ENCODE measurements at regions not wholly inside any gene's neighbourhood (a gene's known extent, or its start where the extent isn't known, plus 50 kb on each side); places are given as distances from the start of the nearest gene placed in this dataset.

- H3K9me3 ChIP-seq (ENCODE audit: low read depth) = no peaks in the 10 kb centered on the region
- peaks cover 3% of the 10 kb centered on the region for H3K36me3 Mint-ChIP-seq
- H3K27me3 Mint-ChIP-seq (ENCODE audit: insufficient read depth, low read depth) = peaks cover 2% of the 10 kb centered on the region
- no peak overlapping the region for H3K9ac ChIP-seq
- no peak overlapping the region for H3K27ac Mint-ChIP-seq
- no peaks in the 10 kb centered on the region for H3K27me3 ChIP-seq
- H3K36me3 ChIP-seq = no peaks in the 10 kb centered on the region
- no peak overlapping the region for H3K4me3 Mint-ChIP-seq
- no peaks in the 10 kb centered on the region for H3K79me2 ChIP-seq (ENCODE audit: low read depth)
- H3K4me1 ChIP-seq = peaks cover 34% of the 10 kb centered on the region
- no peaks in the 10 kb centered on the region for H4K20me1 ChIP-seq (ENCODE audit: low read depth)
- H3F3A ChIP-seq (ENCODE audit: low read depth) = no peaks in the 10 kb centered on the region
- no peak overlapping the region for H3K4me3 ChIP-seq
- DNase-seq (ENCODE audit: low spot score) = no peak
- H2AFZ ChIP-seq (replicated peaks) = no peak overlapping the region
- H3K9me3 Mint-ChIP-seq = no peaks in the 10 kb centered on the region
- H3K4me1 Mint-ChIP-seq = peaks cover 15% of the 10 kb centered on the region
- TF ChIP-seq EZH2 (IDR thresholded peaks at IDR 0.05) = no peak
- no peak for TF ChIP-seq EZH2phosphoT487 (IDR thresholded peaks at IDR 0.05)
- TF ChIP-seq CTCF (IDR thresholded peaks at IDR 0.05) = no peak
- peak overlapping the region; percentile 17 for H3K4me2 ChIP-seq
- no peak overlapping the region for H3K27ac ChIP-seq
Measured at GRCh38 chr5:102664616-102665335, 90.3 kb upstream of the PAM start.

GRCh38 chr5:102666164-102666946 is 88.8 kb upstream of the PAM start:
- Histone ChIP-seq H3K79me2 (ENCODE audit: low read depth) (peaks cover 3% of the 10 kb centered on the region), H3K4me3 (no peak overlapping the region), H3F3A (ENCODE audit: low read depth) (no peaks in the 10 kb centered on the region), H3K27ac (no peak overlapping the region), H3K4me2 (no peak overlapping the region), H3K36me3 (no peaks in the 10 kb centered on the region), H4K20me1 (ENCODE audit: low read depth) (no peaks in the 10 kb centered on the region), H2AFZ (replicated peaks) (no peak overlapping the region), H3K4me1 (peaks cover 29% of the 10 kb centered on the region), H3K27me3 (no peaks in the 10 kb centered on the region), H3K9ac (no peak overlapping the region), H3K9me3 (ENCODE audit: low read depth) (no peaks in the 10 kb centered on the region)
- H3K27ac Mint-ChIP-seq = no peak overlapping the region
- peak; percentile 40 for DNase-seq (ENCODE audit: low spot score)
- peaks cover 16% of the 10 kb centered on the region for H3K4me1 Mint-ChIP-seq
- H3K27me3 Mint-ChIP-seq (ENCODE audit: insufficient read depth, low read depth) = peaks cover 6% of the 10 kb centered on the region
- H3K4me3 Mint-ChIP-seq = no peak overlapping the region
- TF ChIP-seq EZH2 (IDR thresholded peaks at IDR 0.05) = no peak
- no peak for TF ChIP-seq EZH2phosphoT487 (IDR thresholded peaks at IDR 0.05)
- no peak for TF ChIP-seq CTCF (IDR thresholded peaks at IDR 0.05)
- peaks cover 11% of the 10 kb centered on the region for H3K9me3 Mint-ChIP-seq
- H3K36me3 Mint-ChIP-seq = peaks cover 12% of the 10 kb centered on the region

- H3K27ac ChIP-seq = no peak overlapping the region
- no peaks in the 10 kb centered on the region for H3F3A ChIP-seq (ENCODE audit: low read depth)
- peaks cover 29% of the 10 kb centered on the region for H3K4me1 ChIP-seq
- H3K27me3 Mint-ChIP-seq (ENCODE audit: insufficient read depth, low read depth) = peaks cover 6% of the 10 kb centered on the region
- peaks cover 3% of the 10 kb centered on the region for H3K79me2 ChIP-seq (ENCODE audit: low read depth)
- peaks cover 9% of the 10 kb centered on the region for H3K4me1 Mint-ChIP-seq
- H3K9me3 ChIP-seq (ENCODE audit: low read depth) = no peaks in the 10 kb centered on the region
- peak overlapping the region; percentile 15 for H3K4me2 ChIP-seq
- no peak overlapping the region for H3K4me3 Mint-ChIP-seq
- peaks cover 13% of the 10 kb centered on the region for H3K9me3 Mint-ChIP-seq
- no peak overlapping the region for H3K27ac Mint-ChIP-seq
- H3K36me3 Mint-ChIP-seq = peaks cover 12% of the 10 kb centered on the region
- H2AFZ ChIP-seq (replicated peaks) = no peak overlapping the region
- H3K4me3 ChIP-seq = no peak overlapping the region
- no peaks in the 10 kb centered on the region for H4K20me1 ChIP-seq (ENCODE audit: low read depth)
- H3K36me3 ChIP-seq = no peaks in the 10 kb centered on the region
- DNase-seq (ENCODE audit: low spot score) = no peak
- H3K27me3 ChIP-seq = no peaks in the 10 kb centered on the region
- TF ChIP-seq CTCF (IDR thresholded peaks at IDR 0.05) (no peak), EZH2phosphoT487 (IDR thresholded peaks at IDR 0.05) (no peak), EZH2 (IDR thresholded peaks at IDR 0.05) (no peak)
- H3K9ac ChIP-seq = no peak overlapping the region
Measured at GRCh38 chr5:102668220-102668932, 86.7 kb upstream of the PAM start.

Data from neural progenitor cell (in vitro differentiated cells).